ENCODE measurements at regions not wholly inside any gene's neighbourhood (a gene's known extent, or its start where the extent isn't known, plus 50 kb on each side); places are given as distances from the start of the nearest gene placed in this dataset.

DNA sequence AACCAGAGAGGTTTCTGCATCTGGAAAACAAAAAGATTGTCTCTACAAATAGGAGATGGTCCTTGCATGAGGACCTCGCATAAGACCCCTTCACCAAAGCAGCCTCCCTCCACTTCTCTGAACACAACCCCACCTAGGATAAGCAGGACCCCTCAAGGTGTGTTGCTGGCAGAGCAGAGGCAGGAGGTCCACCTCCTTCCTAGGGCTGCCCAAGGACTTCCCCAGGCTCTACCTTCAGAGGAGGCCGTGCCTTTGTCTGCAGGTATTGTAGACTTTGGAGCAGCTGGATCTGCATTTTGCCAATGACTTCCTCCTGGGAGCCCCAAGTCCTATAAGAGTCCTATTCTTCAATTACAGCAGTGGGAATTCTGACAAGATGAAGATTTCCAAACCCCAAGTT, 67.3 kb upstream of the TSPAN11 start:
- TF ChIP-seq POLR2AphosphoS5 (IDR thresholded peaks at IDR 0.05; ENCODE audit: low read depth) (no peak), CTCF (IDR thresholded peaks at IDR 0.05; ENCODE audit: insufficient read depth, low read length) (no peak), REST (IDR thresholded peaks at IDR 0.05; ENCODE audit: insufficient replicate concordance, low read depth) (no peak), SPI1 (IDR thresholded peaks at IDR 0.05; ENCODE audit: borderline replicate concordance, low read depth) (no peak)
